ENCODE measurements at regions not wholly inside any gene's neighbourhood (a gene's known extent, or its start where the extent isn't known, plus 50 kb on each side); places are given as distances from the start of the nearest gene placed in this dataset.

DNA sequence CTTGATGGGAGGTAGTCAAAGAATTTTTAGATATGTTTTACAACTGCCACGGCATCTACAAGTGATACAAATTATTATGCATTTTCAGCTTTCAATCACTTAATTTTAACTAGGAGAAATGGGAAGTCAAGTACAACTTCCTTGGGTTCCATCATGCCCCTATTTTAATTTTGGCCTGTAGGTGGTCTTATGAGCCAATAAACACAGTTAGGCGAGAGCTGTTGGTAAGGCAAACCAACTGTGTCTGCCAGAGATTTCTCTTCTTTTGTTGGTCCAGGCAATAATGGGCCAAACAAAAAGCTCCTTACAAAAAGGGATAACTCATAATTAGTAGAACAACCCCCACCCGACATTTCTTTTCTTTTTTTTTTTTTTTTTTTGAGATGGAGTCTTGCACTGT lies 63.3 kb upstream of the ARX start:
- intact Hi-C loops (cut with micrococcal nuclease): no loop called here

More for the DNA sequence above, 63.3 kb upstream of the ARX start:
- 7% methylated on average over 3 of the region's 3 CpGs for WGBS (ENCODE audit: insufficient coverage, low coverage, missing lambda C conversion rate)
- BruUV-seq (replicated peaks): no TSS peak
- in situ Hi-C loops (cut with MboI): no loop called here
- Histone ChIP-seq H3K4me2 (ENCODE audit: insufficient read depth, low read length) (no peak overlapping the region), H3K9me1 (ENCODE audit: control insufficient read depth, insufficient read depth, low read length) (no peaks in the 10 kb centered on the region), H3K79me2 (ENCODE audit: control insufficient read depth, insufficient read depth, low read length) (no peaks in the 10 kb centered on the region), H3K9ac (ENCODE audit: insufficient read depth in 1 of 2, low read depth in 2 of 2, low read length in 2 of 2) (no peak overlapping the region), H3K9me3 (replicated peaks; ENCODE audit: control insufficient read depth, insufficient read depth, low read depth, low read length) (no peaks in the 10 kb centered on the region), H3K27me3 (ENCODE audit: control insufficient read depth in 2 of 2, insufficient read depth in 2 of 2, low read length in 2 of 2) (no peaks in the 10 kb centered on the region; a peak in 1 of 5 replicates), H3K4me1 (replicated peaks in 1 of 2; ENCODE audit: control insufficient read depth in 2 of 2, insufficient read depth in 2 of 2, low read length in 2 of 2) (no peaks in the 10 kb centered on the region), H3K27ac (ENCODE audit: extremely low read depth, low read depth, low read length) (no peak overlapping the region), H3K36me3 (ENCODE audit: control insufficient read depth, insufficient read depth, low read length) (no peaks in the 10 kb centered on the region), H4K20me1 (replicated peaks; ENCODE audit: control insufficient read depth, insufficient read depth, low read length) (no peaks in the 10 kb centered on the region), H2AFZ (ENCODE audit: low read depth, low read length) (no peak overlapping the region), H3K4me3 (no peak overlapping the region)
- DNase-seq (ENCODE audit: extremely low read depth in 1 of 4, low spot score in 3 of 4): no peak
- no peak for FAIRE-seq
- TF ChIP-seq ZNF217 (CRISPR knock-in tag; IDR thresholded peaks at IDR 0.05) (no peak), SOX6 (IDR thresholded peaks at IDR 0.05) (no peak), PML (IDR thresholded peaks at IDR 0.05; ENCODE audit: low read length) (no peak), ZBTB17 (CRISPR knock-in tag; IDR thresholded peaks at IDR 0.05) (no peak), HMG20B (CRISPR knock-in tag; IDR thresholded peaks at IDR 0.05) (no peak), NCOA2 (IDR thresholded peaks at IDR 0.05; ENCODE audit: partially characterized antibody in 2 of 2) (no peak), KLF13 (tag; IDR thresholded peaks at IDR 0.05; ENCODE audit: borderline replicate concordance, low read depth) (no peak), ZNF583 (CRISPR knock-in tag; IDR thresholded peaks at IDR 0.05) (no peak), NCOA1 (IDR thresholded peaks at IDR 0.05; ENCODE audit: low read depth) (no peak), POLR2G (IDR thresholded peaks at IDR 0.05; ENCODE audit: low read depth, low read length) (no peak), MXI1 (IDR thresholded peaks at IDR 0.05; ENCODE audit: low read depth, low read length) (no peak), GATA2 (CRISPR knock-in tag; IDR thresholded peaks at IDR 0.05) (no peak), TRIM28 (IDR thresholded peaks at IDR 0.05) (no peak)
- TF ChIP-seq, protein P1, sequence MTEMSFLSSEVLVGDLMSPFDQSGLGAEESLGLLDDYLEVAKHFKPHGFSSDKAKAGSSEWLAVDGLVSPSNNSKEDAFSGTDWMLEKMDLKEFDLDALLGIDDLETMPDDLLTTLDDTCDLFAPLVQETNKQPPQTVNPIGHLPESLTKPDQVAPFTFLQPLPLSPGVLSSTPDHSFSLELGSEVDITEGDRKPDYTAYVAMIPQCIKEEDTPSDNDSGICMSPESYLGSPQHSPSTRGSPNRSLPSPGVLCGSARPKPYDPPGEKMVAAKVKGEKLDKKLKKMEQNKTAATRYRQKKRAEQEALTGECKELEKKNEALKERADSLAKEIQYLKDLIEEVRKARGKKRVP (CRISPR knock-in tag; IDR thresholded peaks at IDR 0.05): no peak
- TF ChIP-seq, protein P2, sequence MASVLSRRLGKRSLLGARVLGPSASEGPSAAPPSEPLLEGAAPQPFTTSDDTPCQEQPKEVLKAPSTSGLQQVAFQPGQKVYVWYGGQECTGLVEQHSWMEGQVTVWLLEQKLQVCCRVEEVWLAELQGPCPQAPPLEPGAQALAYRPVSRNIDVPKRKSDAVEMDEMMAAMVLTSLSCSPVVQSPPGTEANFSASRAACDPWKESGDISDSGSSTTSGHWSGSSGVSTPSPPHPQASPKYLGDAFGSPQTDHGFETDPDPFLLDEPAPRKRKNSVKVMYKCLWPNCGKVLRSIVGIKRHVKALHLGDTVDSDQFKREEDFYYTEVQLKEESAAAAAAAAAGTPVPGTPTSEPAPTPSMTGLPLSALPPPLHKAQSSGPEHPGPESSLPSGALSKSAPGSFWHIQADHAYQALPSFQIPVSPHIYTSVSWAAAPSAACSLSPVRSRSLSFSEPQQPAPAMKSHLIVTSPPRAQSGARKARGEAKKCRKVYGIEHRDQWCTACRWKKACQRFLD (CRISPR knock-in tag; IDR thresholded peaks at IDR 0.05): no peak
- TF ChIP-seq, protein P3, sequence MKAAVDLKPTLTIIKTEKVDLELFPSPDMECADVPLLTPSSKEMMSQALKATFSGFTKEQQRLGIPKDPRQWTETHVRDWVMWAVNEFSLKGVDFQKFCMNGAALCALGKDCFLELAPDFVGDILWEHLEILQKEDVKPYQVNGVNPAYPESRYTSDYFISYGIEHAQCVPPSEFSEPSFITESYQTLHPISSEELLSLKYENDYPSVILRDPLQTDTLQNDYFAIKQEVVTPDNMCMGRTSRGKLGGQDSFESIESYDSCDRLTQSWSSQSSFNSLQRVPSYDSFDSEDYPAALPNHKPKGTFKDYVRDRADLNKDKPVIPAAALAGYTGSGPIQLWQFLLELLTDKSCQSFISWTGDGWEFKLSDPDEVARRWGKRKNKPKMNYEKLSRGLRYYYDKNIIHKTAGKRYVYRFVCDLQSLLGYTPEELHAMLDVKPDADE (conservative IDR thresholded peaks at IDR 0.05; ENCODE audit: control insufficient read depth, low read depth, low read length): no peak
- TF ChIP-seq, protein P4, sequence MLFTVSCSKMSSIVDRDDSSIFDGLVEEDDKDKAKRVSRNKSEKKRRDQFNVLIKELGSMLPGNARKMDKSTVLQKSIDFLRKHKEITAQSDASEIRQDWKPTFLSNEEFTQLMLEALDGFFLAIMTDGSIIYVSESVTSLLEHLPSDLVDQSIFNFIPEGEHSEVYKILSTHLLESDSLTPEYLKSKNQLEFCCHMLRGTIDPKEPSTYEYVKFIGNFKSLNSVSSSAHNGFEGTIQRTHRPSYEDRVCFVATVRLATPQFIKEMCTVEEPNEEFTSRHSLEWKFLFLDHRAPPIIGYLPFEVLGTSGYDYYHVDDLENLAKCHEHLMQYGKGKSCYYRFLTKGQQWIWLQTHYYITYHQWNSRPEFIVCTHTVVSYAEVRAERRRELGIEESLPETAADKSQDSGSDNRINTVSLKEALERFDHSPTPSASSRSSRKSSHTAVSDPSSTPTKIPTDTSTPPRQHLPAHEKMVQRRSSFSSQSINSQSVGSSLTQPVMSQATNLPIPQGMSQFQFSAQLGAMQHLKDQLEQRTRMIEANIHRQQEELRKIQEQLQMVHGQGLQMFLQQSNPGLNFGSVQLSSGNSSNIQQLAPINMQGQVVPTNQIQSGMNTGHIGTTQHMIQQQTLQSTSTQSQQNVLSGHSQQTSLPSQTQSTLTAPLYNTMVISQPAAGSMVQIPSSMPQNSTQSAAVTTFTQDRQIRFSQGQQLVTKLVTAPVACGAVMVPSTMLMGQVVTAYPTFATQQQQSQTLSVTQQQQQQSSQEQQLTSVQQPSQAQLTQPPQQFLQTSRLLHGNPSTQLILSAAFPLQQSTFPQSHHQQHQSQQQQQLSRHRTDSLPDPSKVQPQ (CRISPR knock-in tag; IDR thresholded peaks at IDR 0.05; ENCODE audit: borderline replicate concordance): no peak
- POLR2A ChIA-PET: no interaction called here
- CTCF ChIA-PET (ENCODE audit: low intra/inter-chr PET ratio): no interaction called here
- ATAC-seq: no peak
